Uterus (tissue), 2 donors: ENCODE measurements at regions not wholly inside any gene's neighbourhood (a gene's known extent, or its start where the extent isn't known, plus 50 kb on each side); places are given as distances from the start of the nearest gene placed in this dataset.

Source experiments
- CTCF ChIP-seq, 4 experiments: fragments of 200-600 bp in 2 of 4; fragments of 450-650 bp in 2 of 4; sonication (generic) in 2 of 4; IDR thresholded peaks; one replicate each; pipeline ENCODE4 v1.5.1; 2016 to 2019; ENCODE audit warnings: antibody characterized with exemption in 4 of 4, mild to moderate bottlenecking in 2 of 4, moderate library complexity in 1 of 4
- POLR2A ChIP-seq, 2 donors: fragments of 450-650 bp; IDR thresholded peaks; one replicate each; pipeline ENCODE4 v1.6.1; 2016; ENCODE audit warnings: antibody characterized with exemption in 2 of 2, mild to moderate bottlenecking in 1 of 2, moderate library complexity in 1 of 2

GRCh38 chr15:87577336-87577735 is 679.2 kb downstream of the NTRK3 start:
- no peak for TF ChIP-seq CTCF (IDR thresholded peaks at IDR 0.05)
- TF ChIP-seq POLR2A (IDR thresholded peaks at IDR 0.05), result no peak
